GM12873 (cell line): ENCODE measurements at regions not wholly inside any gene's neighbourhood (a gene's known extent, or its start where the extent isn't known, plus 50 kb on each side); places are given as distances from the start of the nearest gene placed in this dataset.

Source experiments
- CTCF ChIP-seq: IDR thresholded peaks from 2 replicates; pipeline ENCODE4 v1.5.1; 2012; ENCODE audit warnings: low read depth, mild to moderate bottlenecking, moderate library complexity, low read length, control low read depth; ENCODE audit not compliant: insufficient read depth; ENCODE audit errors: missing control alignments

- no peak for TF ChIP-seq CTCF
These were observed 510.1 kb downstream of the TMTC2 start for GRCh38 chr12:83196694-83197350.

GRCh38 chr12:83190631-83191390, 504.1 kb downstream of the TMTC2 start:
- no peak for TF ChIP-seq CTCF

GRCh38 chr12:83186419-83186818, 499.7 kb downstream of the TMTC2 start:
- no peak for TF ChIP-seq CTCF

GRCh38 chr12:83185241-83185640, 498.5 kb downstream of the TMTC2 start:
- no peak for TF ChIP-seq CTCF
